GF-D8 (cell line): ENCODE measurements at regions not wholly inside any gene's neighbourhood (a gene's known extent, or its start where the extent isn't known, plus 50 kb on each side); places are given as distances from the start of the nearest gene placed in this dataset.

Experiments used
- DNase-seq: peaks from one replicate; lab custom pipeline; 2025; lab: John Stamatoyannopoulos, UW

GRCh38 chr7:51539840-51540239, 223.2 kb upstream of the COBL start:
- no peak for DNase-seq

- DNase-seq = no peak
These were observed 211.6 kb upstream of the COBL start for GRCh38 chr7:51528172-51528571.

- DNase-seq = no peak
These were observed 205.2 kb upstream of the COBL start for GRCh38 chr7:51521694-51522312.

- no peak for DNase-seq
These were observed 204.4 kb upstream of the COBL start for GRCh38 chr7:51521054-51521453.

GRCh38 chr7:51518646-51519045, 202.0 kb upstream of the COBL start:
- no peak for DNase-seq

GRCh38 chr7:51517187-51517586, 200.6 kb upstream of the COBL start:
- no peak for DNase-seq

- no peak for DNase-seq
These were observed 185.0 kb upstream of the COBL start for GRCh38 chr7:51501620-51502019.

- no peak for DNase-seq
These were observed 166.4 kb upstream of the COBL start for GRCh38 chr7:51482976-51483375.

GRCh38 chr7:51481421-51481820, 164.8 kb upstream of the COBL start:
- DNase-seq = no peak

GRCh38 chr7:51477819-51478218, 161.2 kb upstream of the COBL start:
- no peak for DNase-seq

- no peak for DNase-seq
These were observed 160.7 kb upstream of the COBL start for GRCh38 chr7:51477323-51477722.

- no peak for DNase-seq
These were observed 159.4 kb upstream of the COBL start for GRCh38 chr7:51476026-51476425.

GRCh38 chr7:51472873-51473272, 156.3 kb upstream of the COBL start:
- no peak for DNase-seq

- DNase-seq = no peak
These were observed 155.3 kb upstream of the COBL start for GRCh38 chr7:51471981-51472296.

- DNase-seq = no peak
These were observed 154.8 kb upstream of the COBL start for GRCh38 chr7:51471210-51471980.

GRCh38 chr7:51467384-51468017, 150.9 kb upstream of the COBL start:
- DNase-seq = no peak

GRCh38 chr7:51459809-51460208, 143.2 kb upstream of the COBL start:
- no peak for DNase-seq

- DNase-seq = no peak
These were observed 142.1 kb upstream of the COBL start for GRCh38 chr7:51458693-51459092.

- DNase-seq = no peak
These were observed 140.5 kb upstream of the COBL start for GRCh38 chr7:51457079-51457478.

GRCh38 chr7:51456431-51457060, 139.9 kb upstream of the COBL start:
- DNase-seq = no peak

GRCh38 chr7:51455948-51456347, 139.3 kb upstream of the COBL start:
- no peak for DNase-seq

- DNase-seq = no peak
These were observed 138.9 kb upstream of the COBL start for GRCh38 chr7:51455513-51455912.

- DNase-seq = no peak
These were observed 138.5 kb upstream of the COBL start for GRCh38 chr7:51455086-51455485.
